ENCODE measurements at regions not wholly inside any gene's neighbourhood (a gene's known extent, or its start where the extent isn't known, plus 50 kb on each side); places are given as distances from the start of the nearest gene placed in this dataset.

- TF ChIP-seq, protein P1, sequence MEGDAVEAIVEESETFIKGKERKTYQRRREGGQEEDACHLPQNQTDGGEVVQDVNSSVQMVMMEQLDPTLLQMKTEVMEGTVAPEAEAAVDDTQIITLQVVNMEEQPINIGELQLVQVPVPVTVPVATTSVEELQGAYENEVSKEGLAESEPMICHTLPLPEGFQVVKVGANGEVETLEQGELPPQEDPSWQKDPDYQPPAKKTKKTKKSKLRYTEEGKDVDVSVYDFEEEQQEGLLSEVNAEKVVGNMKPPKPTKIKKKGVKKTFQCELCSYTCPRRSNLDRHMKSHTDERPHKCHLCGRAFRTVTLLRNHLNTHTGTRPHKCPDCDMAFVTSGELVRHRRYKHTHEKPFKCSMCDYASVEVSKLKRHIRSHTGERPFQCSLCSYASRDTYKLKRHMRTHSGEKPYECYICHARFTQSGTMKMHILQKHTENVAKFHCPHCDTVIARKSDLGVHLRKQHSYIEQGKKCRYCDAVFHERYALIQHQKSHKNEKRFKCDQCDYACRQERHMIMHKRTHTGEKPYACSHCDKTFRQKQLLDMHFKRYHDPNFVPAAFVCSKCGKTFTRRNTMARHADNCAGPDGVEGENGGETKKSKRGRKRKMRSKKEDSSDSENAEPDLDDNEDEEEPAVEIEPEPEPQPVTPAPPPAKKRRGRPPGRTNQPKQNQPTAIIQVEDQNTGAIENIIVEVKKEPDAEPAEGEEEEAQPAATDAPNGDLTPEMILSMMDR (IDR thresholded peaks at IDR 0.05), result no peak
- no peak for TF ChIP-seq TCF7L2 (IDR thresholded peaks at IDR 0.05; ENCODE audit: low read depth, low read length)
Observed at GRCh38 chr11:106409222-106409621, 331.8 kb downstream of the AASDHPPT start.
